ENCODE measurements at regions not wholly inside any gene's neighbourhood (a gene's known extent, or its start where the extent isn't known, plus 50 kb on each side); places are given as distances from the start of the nearest gene placed in this dataset.
A peak's percentile ranks its signal among the peaks of the same experiment; 100 is the strongest.

DNA sequence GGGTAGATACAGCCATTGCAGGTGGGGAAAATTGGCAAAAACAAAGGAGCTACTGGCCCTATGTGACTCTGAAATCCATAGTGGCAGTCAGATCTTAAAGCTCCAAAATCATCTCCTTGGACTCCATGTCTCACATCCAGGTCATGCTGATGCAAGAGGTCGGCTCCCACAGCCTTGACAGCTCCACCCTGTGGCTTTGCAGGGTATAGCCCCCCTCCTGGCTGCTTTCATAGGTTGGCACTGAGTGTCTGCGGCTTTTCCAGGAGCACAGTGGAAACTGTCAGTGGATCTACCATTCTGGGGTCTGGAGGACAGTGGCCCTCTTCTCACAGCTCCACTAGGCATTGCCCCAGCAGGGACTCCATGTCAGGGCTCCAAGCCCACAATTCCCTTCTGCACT, 1190.1 kb downstream of the CDH12 start:
- TF ChIP-seq, protein P1, sequence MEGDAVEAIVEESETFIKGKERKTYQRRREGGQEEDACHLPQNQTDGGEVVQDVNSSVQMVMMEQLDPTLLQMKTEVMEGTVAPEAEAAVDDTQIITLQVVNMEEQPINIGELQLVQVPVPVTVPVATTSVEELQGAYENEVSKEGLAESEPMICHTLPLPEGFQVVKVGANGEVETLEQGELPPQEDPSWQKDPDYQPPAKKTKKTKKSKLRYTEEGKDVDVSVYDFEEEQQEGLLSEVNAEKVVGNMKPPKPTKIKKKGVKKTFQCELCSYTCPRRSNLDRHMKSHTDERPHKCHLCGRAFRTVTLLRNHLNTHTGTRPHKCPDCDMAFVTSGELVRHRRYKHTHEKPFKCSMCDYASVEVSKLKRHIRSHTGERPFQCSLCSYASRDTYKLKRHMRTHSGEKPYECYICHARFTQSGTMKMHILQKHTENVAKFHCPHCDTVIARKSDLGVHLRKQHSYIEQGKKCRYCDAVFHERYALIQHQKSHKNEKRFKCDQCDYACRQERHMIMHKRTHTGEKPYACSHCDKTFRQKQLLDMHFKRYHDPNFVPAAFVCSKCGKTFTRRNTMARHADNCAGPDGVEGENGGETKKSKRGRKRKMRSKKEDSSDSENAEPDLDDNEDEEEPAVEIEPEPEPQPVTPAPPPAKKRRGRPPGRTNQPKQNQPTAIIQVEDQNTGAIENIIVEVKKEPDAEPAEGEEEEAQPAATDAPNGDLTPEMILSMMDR (conservative IDR thresholded peaks at IDR 0.05) = peak; percentile 22
- TF ChIP-seq ZFX (IDR thresholded peaks at IDR 0.05) = no peak
